Hepatocyte (in vitro differentiated cells): ENCODE measurements at regions not wholly inside any gene's neighbourhood (a gene's known extent, or its start where the extent isn't known, plus 50 kb on each side); places are given as distances from the start of the nearest gene placed in this dataset.
A peak's percentile ranks its signal among the peaks of the same experiment; 100 is the strongest.

Experiments
- DNase-seq: peaks from one replicate; pipeline ENCODE4 v3.0.0-alpha.2; 2016; ENCODE audit warnings: low spot score
- H2AFZ ChIP-seq: fragments of 200-600 bp; sonication (generic); 2 replicates; pipeline ENCODE4 v1.6.0; 2016; ENCODE audit warnings: antibody characterized with exemption, mild to moderate bottlenecking
- H3K27ac ChIP-seq: fragments of 200-600 bp; sonication (generic); 2 replicates; pipeline ENCODE4 v1.5.1; 2016; ENCODE audit warnings: mild to moderate bottlenecking
- H3K27me3 ChIP-seq: fragments of 200-600 bp; sonication (generic); 2 replicates; pipeline ENCODE4 v1.6.1; 2016
- H3K36me3 ChIP-seq: fragments of 200-600 bp; sonication (generic); replicated peaks from 2 replicates; pipeline ENCODE4 v1.5.1; 2016; ENCODE audit warnings: low read depth; ENCODE audit not compliant: insufficient read depth
- H3K4me1 ChIP-seq: fragments of 200-600 bp; sonication (generic); 2 replicates; pipeline ENCODE4 v1.5.1; 2016; ENCODE audit warnings: mild to moderate bottlenecking, moderate library complexity; ENCODE audit not compliant: insufficient read depth
- H3K4me2 ChIP-seq: fragments of 200-600 bp; sonication (generic); 2 replicates; pipeline ENCODE4 v1.6.0; 2016
- H3K4me3 ChIP-seq: fragments of 200-600 bp; sonication (generic); 2 replicates; pipeline ENCODE4 v1.5.1; 2016; ENCODE audit warnings: mild to moderate bottlenecking
- H3K79me2 ChIP-seq: fragments of 200-600 bp; sonication (generic); 2 replicates; pipeline ENCODE4 v1.6.0; 2017; ENCODE audit warnings: mild to moderate bottlenecking
- H3K9me2 ChIP-seq: fragments of 200-600 bp; sonication (generic); replicated peaks from 2 replicates; pipeline ENCODE4 v1.6.0; 2017; ENCODE audit warnings: mild to moderate bottlenecking; ENCODE audit not compliant: insufficient read depth
- H3K9me3 ChIP-seq: fragments of 200-600 bp; sonication (generic); 2 replicates; pipeline ENCODE4 v1.5.1; 2016; ENCODE audit warnings: low read depth, mild to moderate bottlenecking
- H4K20me1 ChIP-seq: fragments of 200-600 bp; sonication (generic); 2 replicates; pipeline ENCODE4 v1.6.0; 2016; ENCODE audit warnings: mild to moderate bottlenecking; ENCODE audit not compliant: insufficient read depth, poor library complexity, severe bottlenecking
- EZH2 ChIP-seq: fragments of 200-600 bp; sonication (generic); IDR thresholded peaks from 2 replicates; pipeline ENCODE4 v1.6.1; 2016; ENCODE audit warnings: antibody characterized with exemption, mild to moderate bottlenecking, borderline replicate concordance
- EZH2phosphoT487 ChIP-seq: fragments of 200-600 bp; sonication (generic); IDR thresholded peaks from one replicate; pipeline ENCODE4 v1.6.1; 2018; ENCODE audit warnings: antibody characterized with exemption, mild to moderate bottlenecking, low read depth, moderate library complexity; ENCODE audit not compliant: unreplicated experiment, severe bottlenecking
- WGBS: methylation state at CpG from one replicate; pipeline ENCODE4 v1.1.6; 2016; ENCODE audit warnings: low lambda C conversion rate; ENCODE audit errors: missing lambda C conversion rate; 5-methylcytosine and 5-hydroxymethylcytosine counted together
- TF ChIP-seq, protein P1 (sequence below): fragments of 200-600 bp; sonication (generic); IDR thresholded peaks from 2 replicates; pipeline ENCODE4 v1.5.1; 2016; ENCODE audit warnings: antibody characterized with exemption, mild to moderate bottlenecking; ENCODE audit not compliant: poor library complexity

DNA sequence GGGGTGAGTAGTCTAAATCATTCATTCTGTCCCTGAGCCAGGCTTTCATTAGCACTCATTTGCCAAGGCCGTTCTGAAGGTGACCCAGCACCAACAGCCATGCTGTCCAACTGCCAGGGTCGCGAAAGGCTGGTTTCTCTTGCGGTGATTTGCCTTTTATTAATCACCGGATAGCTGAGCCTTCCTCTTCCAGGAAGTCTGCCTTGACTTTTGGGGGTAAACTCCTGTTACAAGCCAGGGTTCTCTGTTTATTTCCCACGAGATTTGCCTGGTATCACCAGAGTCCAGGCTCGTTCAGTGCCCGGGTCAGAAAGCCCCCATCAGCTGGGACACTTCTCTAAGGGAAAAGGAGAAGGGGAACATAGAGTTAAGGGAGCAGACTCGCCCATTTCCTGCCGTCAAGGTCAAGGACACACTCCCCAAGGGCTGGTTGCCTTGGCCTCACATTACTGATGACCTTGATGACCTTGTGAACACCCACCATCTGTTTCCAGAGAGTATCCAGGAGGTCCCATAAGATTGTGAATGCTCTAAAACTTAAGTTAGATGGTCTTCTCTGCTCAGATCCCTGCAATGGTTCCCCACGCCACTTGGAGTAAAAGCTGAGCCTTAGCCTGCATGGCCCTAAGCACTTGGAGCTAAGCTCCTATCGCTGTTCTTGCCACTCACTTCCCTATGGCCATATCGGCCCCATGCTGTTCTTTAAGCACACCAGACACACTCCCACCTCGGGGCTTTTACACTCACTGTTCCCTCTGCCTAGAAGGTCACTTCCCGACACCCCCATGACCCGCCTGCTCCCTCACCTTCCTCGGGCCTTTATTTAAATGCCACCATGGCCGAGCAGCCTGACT lies 96.0 kb upstream of the EPCAM start:
- Histone ChIP-seq H2AFZ (no peak overlapping the region), H3K9me3 (no peaks in the 10 kb centered on the region), H3K79me2 (no peaks in the 10 kb centered on the region), H3K4me2 (peak overlapping the region; percentile 69), H3K36me3 (no peaks in the 10 kb centered on the region), H4K20me1 (no peaks in the 10 kb centered on the region), H3K27ac (peak overlapping the region; percentile 46), H3K27me3 (no peaks in the 10 kb centered on the region), H3K4me1 (peaks cover 29% of the 10 kb centered on the region), H3K4me3 (no peak overlapping the region), H3K9me2 (no peaks in the 10 kb centered on the region)
- DNase-seq: no peak
- 82% methylated on average over 18 of the region's 18 CpGs for WGBS
- TF ChIP-seq, protein P1, sequence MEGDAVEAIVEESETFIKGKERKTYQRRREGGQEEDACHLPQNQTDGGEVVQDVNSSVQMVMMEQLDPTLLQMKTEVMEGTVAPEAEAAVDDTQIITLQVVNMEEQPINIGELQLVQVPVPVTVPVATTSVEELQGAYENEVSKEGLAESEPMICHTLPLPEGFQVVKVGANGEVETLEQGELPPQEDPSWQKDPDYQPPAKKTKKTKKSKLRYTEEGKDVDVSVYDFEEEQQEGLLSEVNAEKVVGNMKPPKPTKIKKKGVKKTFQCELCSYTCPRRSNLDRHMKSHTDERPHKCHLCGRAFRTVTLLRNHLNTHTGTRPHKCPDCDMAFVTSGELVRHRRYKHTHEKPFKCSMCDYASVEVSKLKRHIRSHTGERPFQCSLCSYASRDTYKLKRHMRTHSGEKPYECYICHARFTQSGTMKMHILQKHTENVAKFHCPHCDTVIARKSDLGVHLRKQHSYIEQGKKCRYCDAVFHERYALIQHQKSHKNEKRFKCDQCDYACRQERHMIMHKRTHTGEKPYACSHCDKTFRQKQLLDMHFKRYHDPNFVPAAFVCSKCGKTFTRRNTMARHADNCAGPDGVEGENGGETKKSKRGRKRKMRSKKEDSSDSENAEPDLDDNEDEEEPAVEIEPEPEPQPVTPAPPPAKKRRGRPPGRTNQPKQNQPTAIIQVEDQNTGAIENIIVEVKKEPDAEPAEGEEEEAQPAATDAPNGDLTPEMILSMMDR: no peak
- no peak for TF ChIP-seq EZH2
- TF ChIP-seq EZH2phosphoT487: no peak

DNA sequence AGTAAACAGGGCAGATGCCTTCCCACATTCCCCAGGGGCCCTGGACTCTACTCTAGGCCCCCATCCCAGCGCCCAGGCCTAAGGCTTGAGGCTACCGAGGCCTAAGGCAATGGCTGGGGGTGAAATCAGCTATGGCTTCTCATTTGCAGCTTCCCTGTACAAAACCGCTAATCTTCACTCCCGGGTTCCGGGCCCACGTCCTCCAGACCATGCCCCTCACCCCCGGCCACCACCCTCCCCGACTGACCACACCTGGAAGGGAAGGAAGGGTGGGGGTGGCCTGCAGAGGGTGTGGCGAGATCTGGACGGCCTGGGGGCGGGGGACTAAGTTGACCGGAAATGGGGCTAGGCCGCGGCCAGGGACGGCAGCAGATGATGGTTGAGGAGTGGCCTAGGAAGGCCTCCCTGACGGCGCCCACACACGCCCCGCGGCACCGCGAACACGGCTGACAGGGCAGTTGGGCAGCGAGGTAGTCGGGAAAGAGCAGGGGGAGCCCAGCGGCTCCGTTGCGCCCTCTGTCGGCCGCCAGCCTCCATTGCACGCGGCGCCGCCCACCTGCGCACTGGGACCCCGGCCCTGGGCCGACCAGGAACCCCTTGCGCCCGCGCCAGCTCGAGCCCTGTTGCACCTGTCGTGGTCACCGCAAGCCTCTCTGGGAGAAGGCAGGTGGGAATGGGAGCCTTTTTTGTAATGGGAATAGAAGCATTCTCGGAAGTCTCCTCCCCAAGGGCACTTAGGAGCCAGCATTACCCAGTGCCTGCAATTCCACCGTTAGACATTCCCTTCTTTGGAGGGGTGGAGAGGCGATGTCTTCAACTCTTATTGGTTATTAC lies 95.9 kb upstream of the CALM2 start:
- Histone ChIP-seq H3K79me2 (no peaks in the 10 kb centered on the region), H3K27me3 (no peaks in the 10 kb centered on the region), H3K36me3 (no peaks in the 10 kb centered on the region), H2AFZ (peak overlapping the region; percentile 38), H3K27ac (peak overlapping the region; percentile 80), H3K4me2 (peak overlapping the region; percentile 69), H3K4me1 (peaks cover 32% of the 10 kb centered on the region), H4K20me1 (no peaks in the 10 kb centered on the region), H3K9me2 (no peaks in the 10 kb centered on the region), H3K4me3 (no peak overlapping the region), H3K9me3 (no peaks in the 10 kb centered on the region)
- peak; percentile 59 for DNase-seq
- TF ChIP-seq, protein P1: peak; percentile 91
- TF ChIP-seq EZH2 (no peak), EZH2phosphoT487 (no peak)
- 24% methylated on average over 28 of the region's 46 CpGs for WGBS

- 77% methylated on average over 9 of the region's 9 CpGs for WGBS
- no peak for DNase-seq
- no peaks in the 10 kb centered on the region for H3K27me3 ChIP-seq
- peaks cover 36% of the 10 kb centered on the region for H3K4me1 ChIP-seq
- H3K9me2 ChIP-seq: no peaks in the 10 kb centered on the region
- TF ChIP-seq EZH2 (no peak), EZH2phosphoT487 (no peak)
- TF ChIP-seq, protein P1: no peak
- H3K36me3 ChIP-seq: no peaks in the 10 kb centered on the region
- H2AFZ ChIP-seq: no peak overlapping the region
- peak overlapping the region; percentile 80 for H3K27ac ChIP-seq
- H3K4me2 ChIP-seq: peak overlapping the region; percentile 3
- H3K9me3 ChIP-seq: no peaks in the 10 kb centered on the region
- H4K20me1 ChIP-seq: no peaks in the 10 kb centered on the region
- H3K79me2 ChIP-seq: no peaks in the 10 kb centered on the region
- no peak overlapping the region for H3K4me3 ChIP-seq
Measured at GRCh38 chr2:47271054-47272000, 95.0 kb upstream of the CALM2 start.
